ENCODE measurements at regions not wholly inside any gene's neighbourhood (a gene's known extent, or its start where the extent isn't known, plus 50 kb on each side); places are given as distances from the start of the nearest gene placed in this dataset.
A peak's percentile ranks its signal among the peaks of the same experiment; 100 is the strongest.

DNA sequence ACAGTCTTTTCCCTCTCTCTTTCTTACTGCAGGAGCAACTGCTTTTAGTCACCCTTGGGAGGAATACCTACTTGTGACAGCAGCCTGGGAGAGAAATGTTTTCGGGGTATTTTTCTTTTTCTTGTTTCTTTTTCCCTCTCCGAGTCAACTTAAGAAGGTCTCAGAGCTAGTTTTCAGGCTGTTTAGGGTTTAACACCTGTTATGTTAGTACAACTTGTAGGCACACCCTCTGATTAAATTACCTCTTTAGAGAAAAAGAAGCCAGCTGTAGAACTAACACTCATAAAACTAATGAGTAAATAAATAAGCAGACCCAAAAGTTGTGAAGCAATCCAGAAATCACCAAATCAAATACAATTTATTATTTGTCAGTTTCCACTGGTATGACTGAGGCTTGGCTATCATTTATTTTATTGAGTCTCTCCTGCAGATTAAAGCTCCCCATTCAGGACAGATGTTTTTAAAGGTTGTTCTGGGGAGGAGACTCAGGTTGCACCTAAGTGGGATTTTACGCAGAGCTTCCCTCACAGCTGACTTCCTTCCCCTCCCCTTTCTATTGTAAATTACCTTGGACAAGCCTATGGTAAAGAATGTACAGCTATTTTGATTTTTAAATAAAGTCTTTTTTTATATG lies 112.5 kb downstream of the FOXB1 start:
- Mint-ChIP-seq H3K27ac (no peak overlapping the region), H3K27me3 (peaks cover 12% of the 10 kb centered on the region), H3K36me3 (ENCODE audit: low read depth) (no peaks in the 10 kb centered on the region), H3K4me1 (peaks cover 30% of the 10 kb centered on the region), H3K4me3 (no peak overlapping the region), H3K9me3 (no peaks in the 10 kb centered on the region)
- no peak for DNase-seq
- intact Hi-C loops (cut with micrococcal nuclease) = no loop called here

DNA sequence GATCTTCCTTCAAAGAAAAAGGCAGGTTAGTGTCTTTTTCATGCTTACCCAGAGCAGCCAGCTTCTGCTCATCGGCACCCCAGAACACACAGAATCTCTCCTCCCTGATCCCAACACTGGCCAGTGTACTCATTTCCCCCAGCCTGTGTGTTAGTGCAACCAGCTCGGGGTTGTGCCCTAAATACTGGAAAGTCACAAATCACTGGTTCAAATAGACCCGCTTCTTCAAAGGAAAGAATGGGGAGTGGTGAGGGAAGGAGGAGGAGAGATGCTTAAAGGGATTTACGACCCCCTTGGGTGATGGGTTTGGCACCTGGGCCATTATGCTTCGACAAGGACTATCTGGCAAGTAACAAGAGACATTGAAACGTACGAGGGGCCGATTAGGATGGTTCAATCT lies 114.0 kb downstream of the FOXB1 start:
- DNase-seq = no peak
- no peaks in the 10 kb centered on the region for H3K36me3 Mint-ChIP-seq (ENCODE audit: low read depth)
- intact Hi-C loops (cut with micrococcal nuclease) = no loop called here
- peaks cover 35% of the 10 kb centered on the region for H3K4me1 Mint-ChIP-seq
- peaks cover 10% of the 10 kb centered on the region for H3K27me3 Mint-ChIP-seq
- no peak overlapping the region for H3K4me3 Mint-ChIP-seq
- H3K9me3 Mint-ChIP-seq = no peaks in the 10 kb centered on the region
- H3K27ac Mint-ChIP-seq = no peak overlapping the region

DNA sequence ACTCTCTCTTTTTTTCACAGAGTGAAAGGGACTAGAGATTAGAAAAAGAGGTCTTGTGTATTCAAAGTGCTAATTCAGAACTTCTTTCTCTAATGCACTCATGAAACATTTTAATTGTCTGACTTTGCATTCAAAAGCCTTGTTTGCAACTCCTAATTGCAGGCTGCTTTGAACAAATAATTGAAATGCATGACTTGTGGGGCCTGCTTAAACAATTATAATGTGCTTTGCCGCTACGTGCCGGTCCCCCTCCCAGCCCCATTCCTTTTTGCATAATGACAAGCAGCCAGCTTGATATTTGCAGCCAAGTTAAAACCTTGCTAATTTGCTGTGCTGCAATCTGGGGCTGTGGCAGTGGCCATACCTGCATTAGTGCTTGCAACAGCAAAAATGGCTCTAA lies 114.5 kb downstream of the FOXB1 start:
- intact Hi-C loops (cut with micrococcal nuclease) = no loop called here
- Mint-ChIP-seq H3K27ac (no peak overlapping the region), H3K27me3 (peaks cover 10% of the 10 kb centered on the region), H3K4me1 (peaks cover 35% of the 10 kb centered on the region), H3K4me3 (no peak overlapping the region), H3K36me3 (ENCODE audit: low read depth) (no peaks in the 10 kb centered on the region), H3K9me3 (no peaks in the 10 kb centered on the region)
- no peak for DNase-seq

DNA sequence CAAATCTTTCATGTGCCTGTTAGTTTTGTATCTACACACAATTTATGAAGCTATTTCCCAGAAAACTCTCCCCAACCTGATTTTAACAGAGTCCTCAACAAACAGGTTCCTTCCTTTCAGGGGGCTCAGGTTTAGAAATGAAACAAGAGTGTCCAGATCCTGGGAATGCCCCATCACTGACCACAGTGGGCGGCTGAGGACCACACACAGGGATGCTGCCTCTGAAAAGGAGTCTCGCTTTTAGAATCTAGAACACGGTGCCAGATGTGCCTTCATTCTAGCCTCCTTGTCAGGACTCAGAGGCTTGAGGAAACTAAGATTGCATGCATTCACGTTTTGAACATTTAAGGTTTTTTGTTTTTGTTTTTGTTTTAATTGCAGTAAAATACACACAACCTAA lies 115.0 kb downstream of the FOXB1 start:
- peaks cover 37% of the 10 kb centered on the region for H3K4me1 Mint-ChIP-seq

DNA sequence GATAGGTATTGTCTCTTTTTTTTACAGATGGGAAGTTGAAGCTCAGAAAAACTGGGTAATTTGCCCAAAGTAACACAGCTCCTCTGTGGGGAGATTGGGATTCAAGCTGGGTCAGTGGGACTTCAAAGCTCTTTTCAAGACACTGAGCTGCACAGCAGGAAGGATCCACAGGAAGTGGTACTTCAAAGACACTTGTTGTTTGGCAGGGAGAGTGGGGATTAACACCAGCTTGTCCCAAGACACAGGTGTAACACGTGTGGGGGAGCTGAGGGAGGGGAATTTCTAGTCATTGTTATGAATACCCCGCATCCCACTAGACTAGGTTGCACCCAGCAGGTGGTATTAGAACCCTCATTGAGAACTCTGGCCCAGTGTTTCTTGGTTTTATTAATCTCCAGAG lies 116.0 kb downstream of the FOXB1 start:
- Mint-ChIP-seq H3K4me1 (peaks cover 41% of the 10 kb centered on the region), H3K27me3 (peaks cover 10% of the 10 kb centered on the region), H3K4me3 (no peak overlapping the region), H3K36me3 (ENCODE audit: low read depth) (no peaks in the 10 kb centered on the region), H3K27ac (peak overlapping the region; percentile 12), H3K9me3 (no peaks in the 10 kb centered on the region)
- peak; percentile 56 for DNase-seq
- intact Hi-C loops (cut with micrococcal nuclease) = no loop called here

More for the DNA sequence above, 115.0 kb downstream of the FOXB1 start:
- H3K9me3 Mint-ChIP-seq = no peaks in the 10 kb centered on the region
- intact Hi-C loops (cut with micrococcal nuclease) = no loop called here
- peaks cover 10% of the 10 kb centered on the region for H3K27me3 Mint-ChIP-seq
- DNase-seq = no peak
- H3K36me3 Mint-ChIP-seq (ENCODE audit: low read depth) = no peaks in the 10 kb centered on the region
- no peak overlapping the region for H3K27ac Mint-ChIP-seq
- H3K4me3 Mint-ChIP-seq = no peak overlapping the region

DNA sequence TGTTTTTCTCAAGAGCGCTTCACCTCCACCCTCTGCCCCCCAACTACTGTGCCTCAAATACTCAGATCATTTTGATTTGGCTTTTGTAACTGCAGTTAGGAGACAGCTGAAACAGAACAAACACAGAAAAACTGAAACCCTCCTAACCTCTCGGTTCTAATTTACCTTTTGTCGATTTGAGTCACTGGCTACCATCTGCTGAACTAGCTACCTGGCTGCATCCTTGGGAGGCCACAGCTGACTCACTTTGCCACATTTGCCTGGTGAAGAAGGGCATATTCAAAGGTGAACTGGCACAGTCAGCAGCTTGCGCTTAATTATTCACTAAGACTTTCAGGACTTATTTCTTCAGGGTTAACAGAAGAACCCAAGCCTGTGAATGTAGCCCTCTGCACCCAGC lies 117.7 kb downstream of the FOXB1 start:
- intact Hi-C loops (cut with micrococcal nuclease) = no loop called here
- peak; percentile 55 for DNase-seq
- H3K4me3 Mint-ChIP-seq = no peak overlapping the region
- H3K36me3 Mint-ChIP-seq (ENCODE audit: low read depth) = no peaks in the 10 kb centered on the region
- peaks cover 49% of the 10 kb centered on the region for H3K4me1 Mint-ChIP-seq
- no peaks in the 10 kb centered on the region for H3K9me3 Mint-ChIP-seq
- H3K27ac Mint-ChIP-seq = no peak overlapping the region
- H3K27me3 Mint-ChIP-seq = peaks cover 7% of the 10 kb centered on the region

DNA sequence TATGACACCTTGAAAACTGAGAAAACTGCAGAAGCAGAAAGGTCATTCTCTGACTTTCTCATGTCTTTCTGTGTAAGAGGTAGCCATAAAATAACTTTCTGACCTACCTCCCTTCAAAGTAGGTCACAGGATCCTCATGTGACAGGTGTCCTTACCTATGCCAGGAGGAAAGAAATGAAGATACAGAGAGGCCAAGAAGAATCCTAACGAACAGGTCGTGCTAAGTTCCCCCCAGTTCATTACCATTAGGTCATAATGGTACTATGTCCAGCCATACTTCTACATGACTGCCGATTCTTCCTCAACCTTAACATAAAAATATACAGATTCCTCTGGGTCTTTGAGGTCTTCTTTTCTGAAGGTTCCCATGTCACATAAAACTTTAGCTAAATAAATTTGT lies 118.6 kb downstream of the FOXB1 start:
- Mint-ChIP-seq H3K36me3 (ENCODE audit: low read depth) (no peaks in the 10 kb centered on the region), H3K4me1 (peaks cover 57% of the 10 kb centered on the region)
- intact Hi-C loops (cut with micrococcal nuclease) = no loop called here

DNA sequence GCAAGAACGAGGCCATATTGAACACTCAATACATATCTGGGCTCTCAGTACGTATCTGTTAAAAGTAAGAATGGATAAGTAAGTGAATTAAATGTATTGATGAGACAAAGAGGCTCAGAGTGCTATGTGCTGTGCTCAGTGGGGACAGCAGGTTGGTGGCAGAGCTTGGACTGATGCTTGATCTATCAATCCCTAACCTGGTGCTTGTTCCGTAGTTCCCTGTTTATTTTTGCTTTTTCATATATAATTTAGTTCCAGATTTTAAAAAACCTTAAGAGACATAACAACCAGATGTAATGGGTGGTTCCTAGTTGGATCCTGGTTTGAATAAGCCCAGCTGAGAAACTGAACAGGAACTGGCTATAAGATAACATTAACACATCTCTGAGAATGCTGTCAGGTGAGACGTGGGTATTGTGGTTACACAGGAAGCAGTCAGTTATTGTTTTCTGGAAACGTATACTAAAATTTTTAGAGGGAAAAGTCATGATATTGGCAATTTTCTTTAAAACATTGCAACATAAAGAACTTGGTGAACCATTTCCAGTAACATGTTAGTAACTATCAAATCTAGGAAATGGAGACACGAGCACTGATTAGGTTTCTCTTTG lies 120.5 kb downstream of the FOXB1 start:
- H3K4me3 Mint-ChIP-seq = no peak overlapping the region

More for the DNA sequence above, 118.6 kb downstream of the FOXB1 start:
- Mint-ChIP-seq H3K4me3 (no peak overlapping the region), H3K27me3 (peaks cover 7% of the 10 kb centered on the region), H3K27ac (no peak overlapping the region), H3K9me3 (no peaks in the 10 kb centered on the region)
- DNase-seq = no peak

DNA sequence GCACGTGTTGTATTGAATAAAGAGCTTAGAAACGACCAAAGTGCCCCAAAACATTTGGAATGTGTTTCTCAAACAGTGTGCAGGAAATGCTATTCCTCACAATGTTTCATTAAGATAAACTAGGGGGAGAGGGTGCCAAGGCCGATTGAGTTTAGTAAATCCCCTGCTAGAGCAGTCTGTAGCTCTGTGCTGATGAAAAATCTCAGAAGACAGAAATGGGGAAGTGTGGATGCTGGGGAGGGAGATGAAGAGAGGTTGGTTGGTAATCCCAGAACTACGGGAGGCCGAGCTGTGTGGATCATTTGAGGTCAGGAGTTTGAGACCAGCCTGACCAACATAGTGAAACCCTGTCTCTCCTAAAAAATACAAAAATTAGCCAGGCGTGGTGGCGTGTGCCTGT lies 121.2 kb downstream of the FOXB1 start:
- peaks cover 63% of the 10 kb centered on the region for H3K4me1 Mint-ChIP-seq
- no peaks in the 10 kb centered on the region for H3K36me3 Mint-ChIP-seq (ENCODE audit: low read depth)
- H3K27me3 Mint-ChIP-seq = peaks cover 2% of the 10 kb centered on the region
- no peak for DNase-seq
- H3K9me3 Mint-ChIP-seq = no peaks in the 10 kb centered on the region
- H3K27ac Mint-ChIP-seq = no peak overlapping the region
- intact Hi-C loops (cut with micrococcal nuclease) = loop anchor here (5.0 kb wide), 1 partner anchor 208 kb away; no protein-coding TSS in a partner anchor
- no peak overlapping the region for H3K4me3 Mint-ChIP-seq

More for the DNA sequence above, 120.5 kb downstream of the FOXB1 start:
- H3K27me3 Mint-ChIP-seq = peaks cover 2% of the 10 kb centered on the region
- no peaks in the 10 kb centered on the region for H3K9me3 Mint-ChIP-seq
- no peak overlapping the region for H3K27ac Mint-ChIP-seq
- no peaks in the 10 kb centered on the region for H3K36me3 Mint-ChIP-seq (ENCODE audit: low read depth)
- peak; percentile 55 for DNase-seq
- intact Hi-C loops (cut with micrococcal nuclease) = loop anchor here (5.0 kb wide), 1 partner anchor 207 kb away; no protein-coding TSS in a partner anchor
- peaks cover 67% of the 10 kb centered on the region for H3K4me1 Mint-ChIP-seq

DNA sequence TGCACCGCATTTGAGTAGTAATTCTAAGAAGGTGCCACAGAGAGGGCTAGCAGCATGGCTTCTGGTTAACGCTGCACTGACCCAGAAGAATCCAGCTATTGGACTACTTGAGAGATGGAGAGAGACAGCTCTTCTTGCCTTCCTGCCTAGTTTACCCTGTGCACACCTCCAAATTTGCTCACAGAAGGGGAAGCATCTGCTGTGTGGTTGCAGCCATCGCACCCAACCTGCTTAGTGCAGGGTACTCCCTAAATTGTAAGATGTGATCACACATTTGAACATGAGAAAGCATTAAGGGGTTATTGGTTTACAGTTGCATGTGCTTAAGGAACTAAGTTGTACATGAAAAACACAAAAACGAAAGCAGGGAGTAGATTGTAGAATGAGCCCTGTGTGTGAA lies 122.1 kb downstream of the FOXB1 start:
- peak overlapping the region; percentile 37 for H3K27ac Mint-ChIP-seq
- peak overlapping the region; percentile 23 for H3K4me3 Mint-ChIP-seq
- H3K9me3 Mint-ChIP-seq = no peaks in the 10 kb centered on the region
- H3K27me3 Mint-ChIP-seq = peaks cover 2% of the 10 kb centered on the region
- intact Hi-C loops (cut with micrococcal nuclease) = loop anchor here (2.0 to 5.0 kb wide), 4 partner anchors 49 to 209 kb away; partner anchors contain the start of gene FOXB1
- H3K36me3 Mint-ChIP-seq (ENCODE audit: low read depth) = no peaks in the 10 kb centered on the region
- peaks cover 60% of the 10 kb centered on the region for H3K4me1 Mint-ChIP-seq
- peak; percentile 56 for DNase-seq

DNA sequence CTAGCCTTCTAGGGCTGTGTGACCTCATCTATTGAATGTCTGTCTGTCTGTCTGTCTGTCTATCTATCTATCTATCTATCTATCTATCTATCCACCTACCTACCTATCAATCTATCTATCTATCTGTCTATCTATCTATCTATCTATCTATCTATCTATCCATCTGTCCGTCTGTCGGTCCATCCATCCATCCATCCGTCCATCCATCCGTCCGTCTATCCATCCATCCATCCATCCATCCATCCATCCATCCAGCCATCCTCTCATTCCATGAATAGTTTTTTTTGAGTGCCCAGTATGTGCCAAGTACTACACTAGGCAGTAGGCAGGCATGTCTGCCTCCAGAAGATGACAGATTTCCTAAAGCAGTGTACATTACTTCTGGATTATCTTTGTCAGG lies 122.5 kb downstream of the FOXB1 start:
- no peaks in the 10 kb centered on the region for H3K36me3 Mint-ChIP-seq (ENCODE audit: low read depth)
- peak overlapping the region; percentile 86 for H3K4me3 Mint-ChIP-seq
- H3K27ac Mint-ChIP-seq = peak overlapping the region; percentile 84
- H3K4me1 Mint-ChIP-seq = peaks cover 56% of the 10 kb centered on the region
- no peaks in the 10 kb centered on the region for H3K9me3 Mint-ChIP-seq
- peak; percentile 44 for DNase-seq
- H3K27me3 Mint-ChIP-seq = peaks cover 2% of the 10 kb centered on the region
- intact Hi-C loops (cut with micrococcal nuclease) = loop anchor here (2.0 to 5.0 kb wide), 4 partner anchors 50 to 209 kb away; partner anchors contain the start of gene FOXB1

DNA sequence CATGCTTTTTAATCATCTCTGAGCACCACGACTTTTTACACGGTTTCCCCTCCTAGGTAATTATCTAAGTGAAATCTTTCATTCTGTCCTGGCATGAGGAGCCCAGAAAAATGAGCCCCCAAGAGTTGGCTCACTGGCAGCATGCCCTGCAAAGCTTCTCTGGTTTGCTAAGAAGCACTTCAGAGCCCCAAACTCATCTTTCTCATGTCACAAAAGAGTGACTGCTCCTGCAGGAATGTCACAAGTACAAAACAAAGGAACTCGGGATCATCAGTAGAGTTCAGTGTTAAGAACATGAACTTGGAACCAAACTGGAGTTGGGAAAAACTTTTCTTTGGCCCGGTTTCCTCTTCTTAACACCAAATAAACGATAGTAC lies 123.9 kb downstream of the FOXB1 start:
- Mint-ChIP-seq H3K4me1 (peaks cover 51% of the 10 kb centered on the region), H3K27me3 (peaks cover 12% of the 10 kb centered on the region), H3K9me3 (no peaks in the 10 kb centered on the region), H3K27ac (peak overlapping the region; percentile 84), H3K4me3 (peak overlapping the region; percentile 86), H3K36me3 (ENCODE audit: low read depth) (no peaks in the 10 kb centered on the region)
- intact Hi-C loops (cut with micrococcal nuclease) = loop anchor here (2.0 to 5.0 kb wide), 4 partner anchors 51 to 211 kb away; partner anchors contain the start of gene FOXB1
- no peak for DNase-seq

DNA sequence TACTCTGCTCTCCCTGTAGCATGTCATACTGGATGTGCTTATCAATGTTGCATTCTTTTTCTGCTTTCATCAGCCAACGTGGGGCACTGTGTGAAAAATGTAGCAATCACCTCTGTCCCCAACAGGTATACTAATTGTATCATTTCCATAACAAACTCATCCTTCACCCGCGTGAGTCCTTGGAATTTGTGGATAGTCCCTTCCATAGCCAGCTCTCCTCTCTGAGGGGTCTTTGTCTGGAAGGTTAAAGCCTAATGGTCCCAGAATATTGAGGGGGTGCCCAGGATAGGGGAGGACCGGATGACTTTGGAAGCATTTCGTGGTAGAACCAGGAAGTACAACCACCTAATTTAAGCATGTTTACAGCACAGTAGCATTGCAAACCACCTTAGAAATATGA lies 124.6 kb downstream of the FOXB1 start:
- Mint-ChIP-seq H3K27ac (no peak overlapping the region), H3K4me3 (no peak overlapping the region)

DNA sequence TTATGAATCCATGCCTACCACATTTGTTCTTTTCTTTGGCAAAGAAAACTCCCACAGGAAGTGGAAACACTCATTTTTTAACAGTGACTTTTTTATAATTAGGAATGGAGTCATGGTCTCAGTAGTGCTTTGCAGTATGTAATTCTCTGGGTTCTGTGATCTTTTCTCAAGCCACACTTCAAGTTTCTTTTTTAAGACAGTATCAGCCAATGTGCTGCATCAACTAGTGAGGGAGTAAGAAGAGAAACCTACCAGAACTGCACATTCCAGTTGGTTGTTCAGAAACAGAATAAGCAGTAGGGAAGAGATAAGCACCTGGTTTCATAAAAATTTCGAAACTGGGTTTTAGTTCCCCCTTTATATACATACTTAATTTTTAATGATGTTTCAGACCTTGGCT lies 126.3 kb downstream of the FOXB1 start:
- Mint-ChIP-seq H3K4me1 (peaks cover 37% of the 10 kb centered on the region), H3K27me3 (peaks cover 27% of the 10 kb centered on the region), H3K9me3 (no peaks in the 10 kb centered on the region), H3K36me3 (ENCODE audit: low read depth) (no peaks in the 10 kb centered on the region), H3K4me3 (no peak overlapping the region), H3K27ac (no peak overlapping the region)
- intact Hi-C loops (cut with micrococcal nuclease) = no loop called here
- DNase-seq = peak; percentile 29

More for the DNA sequence above, 124.6 kb downstream of the FOXB1 start:
- peaks cover 16% of the 10 kb centered on the region for H3K27me3 Mint-ChIP-seq
- peak; percentile 57 for DNase-seq
- H3K4me1 Mint-ChIP-seq = peaks cover 51% of the 10 kb centered on the region
- no peaks in the 10 kb centered on the region for H3K9me3 Mint-ChIP-seq
- intact Hi-C loops (cut with micrococcal nuclease) = loop anchor here (5.0 kb wide), 1 partner anchor 211 kb away; no protein-coding TSS in a partner anchor
- H3K36me3 Mint-ChIP-seq (ENCODE audit: low read depth) = no peaks in the 10 kb centered on the region

All from activated CD4-positive, alpha-beta T cell treated with anti-CD3 and anti-CD28 coated beads, Interleukin-2, amount 10 ng/mL, durations not matched to agents 24 days and 14 days (primary cell).